OCI-LY1 (cell line): ENCODE measurements at regions not wholly inside any gene's neighbourhood (a gene's known extent, or its start where the extent isn't known, plus 50 kb on each side); places are given as distances from the start of the nearest gene placed in this dataset.

Source experiments
- H2AFZ ChIP-seq: fragments of 200-600 bp; sonication (generic), shearing (Covaris generic); 2 replicates; pipeline ENCODE4 v1.6.0; 2014; ENCODE audit warnings: antibody characterized with exemption, mild to moderate bottlenecking, low read length
- H3F3A ChIP-seq: fragments of 200-600 bp; sonication (generic), shearing (Covaris generic); 2 replicates; pipeline ENCODE4 v1.6.0; 2014; ENCODE audit warnings: mild to moderate bottlenecking, antibody characterized with exemption, low read length, moderate library complexity; ENCODE audit not compliant: insufficient read depth
- H3K27ac ChIP-seq: fragments of 200-600 bp; sonication (generic); 2 replicates; pipeline ENCODE4 v1.5.1; 2014; ENCODE audit warnings: low read length, mixed run types, mild to moderate bottlenecking, low read depth; ENCODE audit not compliant: poor library complexity, severe bottlenecking
- H3K27me3 ChIP-seq: fragments of 200-600 bp; sonication (generic); 2 replicates; pipeline ENCODE4 v1.6.0; 2014; ENCODE audit warnings: antibody characterized with exemption, mild to moderate bottlenecking, low read length, moderate library complexity; ENCODE audit not compliant: insufficient read depth
- H3K36me3 ChIP-seq: fragments of 200-600 bp; sonication (generic); 2 replicates; pipeline ENCODE4 v1.6.1; 2014; ENCODE audit warnings: mild to moderate bottlenecking, antibody characterized with exemption, low read length, moderate library complexity, mixed read lengths; ENCODE audit not compliant: insufficient read depth
- H3K4me1 ChIP-seq: fragments of 200-600 bp; sonication (generic); 2 replicates; pipeline ENCODE4 v1.5.1; 2014; ENCODE audit warnings: mild to moderate bottlenecking, low read length, moderate library complexity; ENCODE audit not compliant: insufficient read depth, severe bottlenecking
- H3K4me2 ChIP-seq: fragments of 200-600 bp; sonication (generic), shearing (Covaris generic); 2 replicates; pipeline ENCODE4 v1.6.1; 2014; ENCODE audit warnings: low read length
- H3K4me3 ChIP-seq: fragments of 200-600 bp; sonication (generic); 2 replicates; pipeline ENCODE4 v1.5.1; 2014; ENCODE audit warnings: low read length, low read depth, mild to moderate bottlenecking, mixed read lengths; ENCODE audit not compliant: poor library complexity, severe bottlenecking
- H3K79me2 ChIP-seq: fragments of 200-600 bp; shearing (Covaris generic); 2 replicates; pipeline ENCODE4 v1.6.1; 2016; ENCODE audit warnings: mixed run types, low read length, mixed read lengths; ENCODE audit not compliant: insufficient read depth
- H3K9ac ChIP-seq: fragments of 200-600 bp; sonication (generic), shearing (Covaris generic); 2 replicates; pipeline ENCODE4 v1.6.1; 2014; ENCODE audit warnings: mild to moderate bottlenecking, low read length, mixed read lengths
- H3K9me2 ChIP-seq: fragments of 200-600 bp; sonication (generic), shearing (Covaris generic); 2 replicates; pipeline ENCODE4 v1.6.1; 2014; ENCODE audit warnings: low read depth, mild to moderate bottlenecking, low read length, mixed read lengths
- H3K9me3 ChIP-seq: fragments of 200-600 bp; shearing (Covaris generic); 2 replicates; pipeline ENCODE4 v1.6.1; 2014; ENCODE audit warnings: low read length, mixed read lengths
- H4K20me1 ChIP-seq: fragments of 200-600 bp; sonication (generic), shearing (Covaris generic); 2 replicates; pipeline ENCODE4 v1.6.0; 2016; ENCODE audit warnings: mild to moderate bottlenecking, low read length; ENCODE audit not compliant: insufficient read depth
- CTCF ChIP-seq: fragments of 200-600 bp; sonication (generic), shearing (Covaris generic); IDR thresholded peaks from 2 replicates; pipeline ENCODE4 v1.5.1; 2017; ENCODE audit warnings: mild to moderate bottlenecking, antibody characterized with exemption, low read length, moderate library complexity, mixed read lengths
- EZH2 ChIP-seq: fragments of 200-600 bp; sonication (generic), shearing (Covaris generic); IDR thresholded peaks from 2 replicates; pipeline ENCODE4 v1.8.0; 2017; ENCODE audit warnings: borderline replicate concordance, mixed run types, mild to moderate bottlenecking, antibody characterized with exemption, low read length, moderate library complexity, mixed read lengths

- H3K4me1 ChIP-seq, result no peaks in the 10 kb centered on the region
- no peaks in the 10 kb centered on the region for H3K27me3 ChIP-seq
- H3K4me3 ChIP-seq, result no peak overlapping the region
- H2AFZ ChIP-seq, result no peak overlapping the region
- H3K9me2 ChIP-seq, result no peaks in the 10 kb centered on the region
- H3K79me2 ChIP-seq, result no peaks in the 10 kb centered on the region
- H3K4me2 ChIP-seq, result no peak overlapping the region
- H3K9me3 ChIP-seq, result no peaks in the 10 kb centered on the region
- TF ChIP-seq EZH2, result no peak
- no peak for TF ChIP-seq CTCF
- H3K36me3 ChIP-seq, result no peaks in the 10 kb centered on the region
- no peaks in the 10 kb centered on the region for H4K20me1 ChIP-seq
- no peak overlapping the region for H3K27ac ChIP-seq
- H3K9ac ChIP-seq, result no peak overlapping the region
- no peaks in the 10 kb centered on the region for H3F3A ChIP-seq
These were observed 109.9 kb upstream of the CXADR start for GRCh38 chr21:17402937-17403336.

GRCh38 chr21:17406202-17406601 is 106.6 kb upstream of the CXADR start:
- Histone ChIP-seq H3K9me3 (no peaks in the 10 kb centered on the region), H3K27me3 (no peaks in the 10 kb centered on the region), H3K79me2 (no peaks in the 10 kb centered on the region), H4K20me1 (no peaks in the 10 kb centered on the region), H3K4me1 (no peaks in the 10 kb centered on the region), H3K9ac (no peak overlapping the region), H3K4me3 (no peak overlapping the region), H3K36me3 (no peaks in the 10 kb centered on the region), H3K4me2 (no peak overlapping the region), H3F3A (no peaks in the 10 kb centered on the region), H2AFZ (no peak overlapping the region), H3K9me2 (no peaks in the 10 kb centered on the region), H3K27ac (no peak overlapping the region)
- TF ChIP-seq CTCF, result no peak
- TF ChIP-seq EZH2, result no peak

- Histone ChIP-seq H3K9me3 (no peaks in the 10 kb centered on the region), H3K9me2 (no peaks in the 10 kb centered on the region), H4K20me1 (no peaks in the 10 kb centered on the region), H3K9ac (no peak overlapping the region), H3K27ac (no peak overlapping the region), H3K79me2 (no peaks in the 10 kb centered on the region), H3K4me2 (no peak overlapping the region), H2AFZ (no peak overlapping the region), H3K27me3 (no peaks in the 10 kb centered on the region), H3K4me3 (no peak overlapping the region), H3F3A (no peaks in the 10 kb centered on the region), H3K4me1 (no peaks in the 10 kb centered on the region), H3K36me3 (no peaks in the 10 kb centered on the region)
- no peak for TF ChIP-seq EZH2
- no peak for TF ChIP-seq CTCF
These were observed 98.1 kb upstream of the CXADR start for GRCh38 chr21:17414766-17415165.
